Smooth muscle cell (in vitro differentiated cells): ENCODE measurements at regions not wholly inside any gene's neighbourhood (a gene's known extent, or its start where the extent isn't known, plus 50 kb on each side); places are given as distances from the start of the nearest gene placed in this dataset.

ENCODE experiments used
- DNase-seq: peaks from one replicate; lab custom pipeline; 2025; ENCODE audit not compliant: unreplicated experiment; lab: John Stamatoyannopoulos, UW
- H2AFZ ChIP-seq: fragments of 200-600 bp; sonication (generic); 2 replicates; pipeline ENCODE4 v1.6.0; 2016; ENCODE audit warnings: antibody characterized with exemption, low read depth, mild to moderate bottlenecking
- H3F3A ChIP-seq: fragments of 200-600 bp; sonication (generic); 2 replicates; pipeline ENCODE4 v1.6.0; 2017; ENCODE audit warnings: antibody characterized with exemption, low read depth
- H3K27ac ChIP-seq: fragments of 200-600 bp; sonication (generic); 2 replicates; pipeline ENCODE4 v1.5.1; 2016; ENCODE audit warnings: low read depth, mild to moderate bottlenecking
- H3K27me3 ChIP-seq: fragments of 200-600 bp; sonication (generic); 2 replicates; pipeline ENCODE4 v1.6.1; 2016; ENCODE audit warnings: low read depth, mild to moderate bottlenecking
- H3K36me3 ChIP-seq: fragments of 200-600 bp; sonication (generic); 2 replicates; pipeline ENCODE4 v1.5.1; 2016; ENCODE audit warnings: low read depth
- H3K4me1 ChIP-seq: fragments of 200-600 bp; sonication (generic); 2 replicates; pipeline ENCODE4 v1.5.1; 2016; ENCODE audit warnings: low read depth
- H3K4me2 ChIP-seq: fragments of 200-600 bp; sonication (generic); 2 replicates; pipeline ENCODE4 v1.6.0; 2016; ENCODE audit warnings: mild to moderate bottlenecking
- H3K4me3 ChIP-seq: fragments of 200-600 bp; sonication (generic); 2 replicates; pipeline ENCODE4 v1.5.1; 2016; ENCODE audit warnings: mild to moderate bottlenecking
- H3K79me2 ChIP-seq: fragments of 200-600 bp; sonication (generic); 2 replicates; pipeline ENCODE4 v1.6.0; 2016; ENCODE audit warnings: low read depth, mild to moderate bottlenecking
- H3K9ac ChIP-seq: fragments of 200-600 bp; sonication (generic); 2 replicates; pipeline ENCODE4 v1.6.0; 2016; ENCODE audit warnings: low read depth
- H3K9me3 ChIP-seq: fragments of 200-600 bp; sonication (generic); replicated peaks from 2 replicates; pipeline ENCODE4 v1.5.1; 2016; ENCODE audit warnings: low read depth
- H4K20me1 ChIP-seq: fragments of 200-600 bp; sonication (generic); 2 replicates; pipeline ENCODE4 v1.6.0; 2016; ENCODE audit warnings: low read depth
- CTCF ChIP-seq: fragments of 200-600 bp; sonication (generic); IDR thresholded peaks from 2 replicates; pipeline ENCODE4 v1.5.1; 2017; ENCODE audit warnings: borderline replicate concordance, mild to moderate bottlenecking, antibody characterized with exemption; ENCODE audit not compliant: insufficient read depth, poor library complexity, severe bottlenecking
- WGBS: methylation state at CpG from one replicate; pipeline ENCODE4 v1.1.7; 2016; ENCODE audit warnings: low lambda C conversion rate; 5-methylcytosine and 5-hydroxymethylcytosine counted together

DNA sequence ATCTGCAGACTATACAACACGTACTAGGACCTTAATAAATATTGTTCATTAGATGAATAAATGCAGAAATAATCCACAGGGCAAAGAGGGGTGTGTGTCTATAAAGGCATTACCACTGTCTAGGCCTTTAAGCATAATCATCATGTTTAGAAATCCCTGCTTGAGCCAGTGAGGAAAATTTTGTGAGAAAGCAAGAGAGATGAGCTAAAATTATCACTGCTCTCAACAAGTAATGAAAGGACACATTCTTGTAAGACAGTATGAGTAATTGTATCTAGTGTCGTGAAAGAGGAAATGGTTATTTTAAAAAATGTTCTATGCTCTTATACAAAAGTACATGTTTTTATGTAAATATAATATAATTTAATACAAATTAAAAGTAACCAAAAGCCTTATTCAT, 1699.4 kb downstream of the PCDH9 start:
- H3K4me3 ChIP-seq: no peak overlapping the region
- no peaks in the 10 kb centered on the region for H3K9me3 ChIP-seq
- H2AFZ ChIP-seq: no peak overlapping the region
- no peaks in the 10 kb centered on the region for H3K27me3 ChIP-seq
- no peak for DNase-seq
- WGBS: 56% methylated on average over 2 of the region's 2 CpGs
- H3K36me3 ChIP-seq: no peaks in the 10 kb centered on the region
- no peaks in the 10 kb centered on the region for H3F3A ChIP-seq
- no peak overlapping the region for H3K27ac ChIP-seq
- H3K4me2 ChIP-seq: no peak overlapping the region
- H3K9ac ChIP-seq: no peak overlapping the region
- no peaks in the 10 kb centered on the region for H3K4me1 ChIP-seq
- no peak for TF ChIP-seq CTCF
- no peaks in the 10 kb centered on the region for H4K20me1 ChIP-seq
- no peaks in the 10 kb centered on the region for H3K79me2 ChIP-seq

DNA sequence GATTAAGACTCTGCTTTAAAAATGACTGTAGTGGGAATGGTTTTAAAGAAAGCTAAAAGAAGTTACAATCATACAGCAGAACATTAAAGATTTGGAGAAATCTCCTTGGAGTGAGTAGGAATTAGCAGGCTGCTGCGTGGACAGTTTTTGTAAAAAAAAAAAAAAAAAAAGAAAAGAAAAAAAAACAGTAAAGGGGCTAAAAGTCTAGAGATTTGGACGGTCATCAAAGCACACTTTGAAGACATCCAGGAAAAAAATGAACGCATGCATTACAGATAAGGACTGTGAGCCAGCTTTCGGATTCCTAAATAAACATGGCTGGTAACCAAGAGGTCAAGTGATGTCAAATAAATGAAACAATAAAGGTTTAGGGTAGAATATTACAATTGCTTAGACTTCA, 1700.6 kb downstream of the PCDH9 start:
- 59% methylated on average over 4 of the region's 4 CpGs for WGBS
- Histone ChIP-seq H2AFZ (no peak overlapping the region), H3K27me3 (no peaks in the 10 kb centered on the region), H3K36me3 (no peaks in the 10 kb centered on the region), H3K79me2 (no peaks in the 10 kb centered on the region), H3K4me3 (no peak overlapping the region), H3K9ac (no peak overlapping the region), H3K27ac (no peak overlapping the region), H3F3A (no peaks in the 10 kb centered on the region), H3K9me3 (no peaks in the 10 kb centered on the region), H3K4me1 (no peaks in the 10 kb centered on the region), H4K20me1 (no peaks in the 10 kb centered on the region), H3K4me2 (no peak overlapping the region)
- DNase-seq: no peak
- no peak for TF ChIP-seq CTCF

DNA sequence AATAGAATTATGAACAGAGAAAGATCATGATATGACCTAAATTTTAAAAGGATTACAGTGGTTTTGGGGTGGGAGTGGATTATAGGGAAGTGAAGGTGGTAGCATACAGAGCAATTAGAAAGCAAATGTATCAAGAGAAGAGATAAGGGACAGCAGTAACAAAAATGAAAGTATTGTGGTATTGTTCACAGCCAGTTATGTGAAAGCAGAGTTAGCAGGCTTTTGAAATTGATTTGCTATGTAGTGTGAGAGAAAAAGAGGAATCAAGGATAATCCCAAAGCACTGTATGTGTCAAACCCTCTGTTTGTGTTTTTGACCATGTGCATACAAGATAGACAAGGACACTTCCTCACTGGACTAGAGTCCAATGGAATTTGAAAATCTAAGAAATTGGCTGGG, 1721.4 kb downstream of the PCDH9 start:
- no peak for TF ChIP-seq CTCF
- no peaks in the 10 kb centered on the region for H3K79me2 ChIP-seq
- no peak overlapping the region for H3K27ac ChIP-seq
- no peaks in the 10 kb centered on the region for H4K20me1 ChIP-seq
- H3K4me3 ChIP-seq: no peak overlapping the region
- no peaks in the 10 kb centered on the region for H3K27me3 ChIP-seq
- no peak for DNase-seq
- no peak overlapping the region for H3K9ac ChIP-seq
- no peak overlapping the region for H3K4me2 ChIP-seq
- no peaks in the 10 kb centered on the region for H3K36me3 ChIP-seq
- H2AFZ ChIP-seq: no peak overlapping the region
- H3F3A ChIP-seq: no peaks in the 10 kb centered on the region
- no peaks in the 10 kb centered on the region for H3K9me3 ChIP-seq
- H3K4me1 ChIP-seq: no peaks in the 10 kb centered on the region

DNA sequence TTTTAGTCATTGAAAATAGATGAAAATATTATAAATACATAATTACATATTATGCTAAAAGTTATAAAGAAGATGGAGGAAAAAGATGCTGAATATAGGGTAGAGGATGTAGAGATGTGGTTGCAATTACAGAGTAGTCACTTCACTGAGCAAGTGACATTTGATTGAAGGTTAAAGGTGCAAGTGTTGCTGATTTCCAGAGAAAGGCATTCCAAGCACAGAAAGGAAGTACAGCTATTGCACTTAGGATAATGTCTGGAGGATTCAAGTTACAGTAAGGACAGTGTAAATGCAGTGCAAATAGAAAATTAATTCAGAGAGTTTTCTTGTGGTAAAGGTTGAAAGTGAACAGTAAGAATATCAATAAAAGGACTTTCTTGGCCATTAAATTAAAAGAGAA, 1721.8 kb downstream of the PCDH9 start:
- H3K27ac ChIP-seq: no peak overlapping the region
- no peak overlapping the region for H3K4me2 ChIP-seq
- H3K4me3 ChIP-seq: no peak overlapping the region
- DNase-seq: no peak
- TF ChIP-seq CTCF: no peak
- no peaks in the 10 kb centered on the region for H3K27me3 ChIP-seq
- H3K9me3 ChIP-seq: no peaks in the 10 kb centered on the region
- no peak overlapping the region for H3K9ac ChIP-seq
- no peaks in the 10 kb centered on the region for H3K4me1 ChIP-seq
- no peaks in the 10 kb centered on the region for H3K36me3 ChIP-seq
- no peak overlapping the region for H2AFZ ChIP-seq
- no peaks in the 10 kb centered on the region for H4K20me1 ChIP-seq
- H3F3A ChIP-seq: no peaks in the 10 kb centered on the region
- H3K79me2 ChIP-seq: no peaks in the 10 kb centered on the region
